H9 (cell line): ENCODE measurements at regions not wholly inside any gene's neighbourhood (a gene's known extent, or its start where the extent isn't known, plus 50 kb on each side); places are given as distances from the start of the nearest gene placed in this dataset.

Source experiments
- DNase-seq: peaks from one replicate; pipeline ENCODE4 v3.0.0-alpha.2; 2017
- H2AFZ ChIP-seq: one replicate; pipeline ENCODE4 v1.6.1; 2013; ENCODE audit warnings: mild to moderate bottlenecking, low read length, control low read depth, moderate library complexity
- H2AK5ac ChIP-seq: 2 replicates; pipeline ENCODE4 v1.6.1; 2013; ENCODE audit warnings: low read length, control low read depth, mixed read lengths; ENCODE audit not compliant: insufficient read length
- H2BK120ac ChIP-seq: one replicate; pipeline ENCODE4 v1.6.1; 2013; ENCODE audit warnings: low read depth, mild to moderate bottlenecking, low read length, control low read depth, inconsistent platforms; ENCODE audit not compliant: poor library complexity, severe bottlenecking
- H2BK12ac ChIP-seq: 2 replicates; pipeline ENCODE4 v1.6.1; 2013; ENCODE audit warnings: low read length, control low read depth, mixed read lengths, low read depth; ENCODE audit not compliant: insufficient read length
- H2BK15ac ChIP-seq: 2 replicates; pipeline ENCODE4 v1.6.1; 2013; ENCODE audit warnings: low read depth, low read length, control low read depth
- H2BK20ac ChIP-seq: one replicate; pipeline ENCODE4 v1.6.1; 2013; ENCODE audit warnings: low read depth, mild to moderate bottlenecking, low read length, control low read depth, inconsistent platforms; ENCODE audit not compliant: poor library complexity, severe bottlenecking
- H2BK5ac ChIP-seq: 2 replicates; pipeline ENCODE4 v1.6.1; 2013; ENCODE audit warnings: low read length, control low read depth, mixed read lengths; ENCODE audit not compliant: insufficient read length
- H3K14ac ChIP-seq: 2 replicates; pipeline ENCODE4 v1.6.1; 2013; ENCODE audit warnings: low read length, control low read depth; ENCODE audit not compliant: insufficient read depth
- H3K18ac ChIP-seq: 2 replicates; pipeline ENCODE4 v1.6.1; 2013; ENCODE audit warnings: low read depth, mild to moderate bottlenecking, mixed read lengths, low read length, control low read depth; ENCODE audit not compliant: insufficient read length
- H3K23ac ChIP-seq: 2 replicates; pipeline ENCODE4 v1.6.1; 2013; ENCODE audit warnings: low read length, control low read depth, mixed read lengths, low read depth; ENCODE audit not compliant: insufficient read length
- H3K23me2 ChIP-seq: 2 replicates; pipeline ENCODE4 v1.6.1; 2013; ENCODE audit warnings: low read depth, mild to moderate bottlenecking, mixed read lengths, low read length, control low read depth; ENCODE audit not compliant: insufficient read length, poor library complexity, severe bottlenecking
- H3K27ac ChIP-seq: 2 replicates; pipeline ENCODE4 v1.5.1; 2013; ENCODE audit warnings: low read length, control low read depth, mixed read lengths, low read depth; ENCODE audit not compliant: insufficient read length
- H3K27me3 ChIP-seq: 2 replicates; pipeline ENCODE4 v1.6.1; 2013; ENCODE audit warnings: low read length, control low read depth, inconsistent platforms; ENCODE audit not compliant: insufficient read depth
- H3K4ac ChIP-seq: 2 replicates; pipeline ENCODE4 v1.6.1; 2013; ENCODE audit warnings: low read depth, mild to moderate bottlenecking, control low read depth, inconsistent platforms, low read length, moderate library complexity
- H3K4me1 ChIP-seq: 2 replicates; pipeline ENCODE4 v1.6.1; 2013; ENCODE audit warnings: low read length, control low read depth, inconsistent platforms; ENCODE audit not compliant: insufficient read depth
- H3K4me2 ChIP-seq: 2 replicates; pipeline ENCODE4 v1.6.1; 2013; ENCODE audit warnings: low read length, control low read depth, mixed read lengths; ENCODE audit not compliant: insufficient read length, insufficient read depth
- H3K56ac ChIP-seq: 2 replicates; pipeline ENCODE4 v1.6.1; 2013; ENCODE audit warnings: low read depth, mild to moderate bottlenecking, mixed read lengths, low read length, control low read depth; ENCODE audit not compliant: insufficient read length
- H3K79me1 ChIP-seq: 2 replicates; pipeline ENCODE4 v1.6.1; 2013; ENCODE audit warnings: low read depth, mild to moderate bottlenecking, moderate library complexity, low read length, control low read depth, inconsistent platforms; ENCODE audit not compliant: insufficient read depth, poor library complexity, severe bottlenecking
- H3K79me2 ChIP-seq: 2 replicates; pipeline ENCODE4 v1.6.1; 2013; ENCODE audit warnings: low read length, control low read depth, inconsistent platforms; ENCODE audit not compliant: insufficient read depth
- H3K9ac ChIP-seq: 2 replicates; pipeline ENCODE4 v1.6.1; 2013; ENCODE audit warnings: low read length, control low read depth, mixed read lengths; ENCODE audit not compliant: insufficient read length; ENCODE audit errors: extremely low read depth
- H3K9me3 ChIP-seq: one replicate; pipeline ENCODE4 v1.6.1; 2013; ENCODE audit warnings: low read depth, low read length, inconsistent platforms; ENCODE audit not compliant: control insufficient read depth
- H3T11ph ChIP-seq: one replicate; pipeline ENCODE4 v1.6.1; 2013; ENCODE audit warnings: mild to moderate bottlenecking, low read length, control low read depth, inconsistent platforms
- H4K20me1 ChIP-seq: one replicate; pipeline ENCODE4 v1.6.1; 2013; ENCODE audit not compliant: control insufficient read depth, insufficient read length, insufficient read depth
- H4K5ac ChIP-seq: 2 replicates; pipeline ENCODE4 v1.6.1; 2013; ENCODE audit warnings: low read depth, mild to moderate bottlenecking, mixed read lengths, low read length, control low read depth; ENCODE audit not compliant: insufficient read length
- H4K8ac ChIP-seq: replicated peaks from 2 replicates; pipeline ENCODE4 v1.6.1; 2013; ENCODE audit warnings: low read length, control low read depth, mixed read lengths, low read depth; ENCODE audit not compliant: insufficient read length
- H4K91ac ChIP-seq: 2 replicates; pipeline ENCODE4 v1.6.1; 2013; ENCODE audit warnings: low read depth, mild to moderate bottlenecking, moderate library complexity, mixed read lengths, low read length, control low read depth; ENCODE audit not compliant: insufficient read length
- H3K27ac Mint-ChIP-seq, 3 experiments: 2 replicates in 2 of 3; 3 replicates in 1 of 3; pipeline ENCODE4 v1.8.0; 2020 to 2021; ENCODE audit warnings: mixed read lengths in 3 of 3, mild to moderate bottlenecking in 1 of 3, moderate library complexity in 1 of 3
- H3K27me3 Mint-ChIP-seq: 2 replicates; pipeline ENCODE4 v1.8.0; 2021; ENCODE audit warnings: low read depth, mild to moderate bottlenecking, moderate library complexity, mixed read lengths
- H3K36me3 Mint-ChIP-seq, 3 experiments: 2 replicates in 2 of 3; 3 replicates in 1 of 3; pipeline ENCODE4 v1.8.0; 2020 to 2021; ENCODE audit warnings: low read depth in 3 of 3, mixed read lengths in 3 of 3; ENCODE audit not compliant: insufficient read depth in 1 of 3
- H3K4me1 Mint-ChIP-seq, 2 experiments: 2 replicates each; pipeline ENCODE4 v1.8.0; 2020; ENCODE audit warnings: mixed read lengths in 2 of 2
- H3K4me3 Mint-ChIP-seq, 2 experiments: 2 replicates in 1 of 2; 3 replicates in 1 of 2; pipeline ENCODE4 v1.8.0; 2020 to 2021; ENCODE audit warnings: mild to moderate bottlenecking in 2 of 2, mixed read lengths in 2 of 2, moderate library complexity in 1 of 2
- H3K9me3 Mint-ChIP-seq, 2 experiments: 2 replicates in 1 of 2; 3 replicates in 1 of 2; pipeline ENCODE4 v1.8.0; 2020; ENCODE audit warnings: mild to moderate bottlenecking in 2 of 2, mixed read lengths in 2 of 2, moderate library complexity in 1 of 2
- CTCF ChIP-seq: fragments of 200-600 bp; sonication (generic); conservative IDR thresholded peaks from 3 replicates; pipeline ENCODE4 v1.8.0; 2021; ENCODE audit warnings: antibody characterized with exemption, mild to moderate bottlenecking
- WGBS: extraction: QIAGEN DNeasy Blood & Tissue Kit; methylation state at CpG from one replicate; pipeline ENCODE4 v1.1.7; 2013; ENCODE audit warnings: missing lambda C conversion rate, low lambda C conversion rate, mixed read lengths; ENCODE audit not compliant: insufficient read length; ENCODE audit errors: extremely low coverage; 5-methylcytosine and 5-hydroxymethylcytosine counted together

- no peak overlapping the region for H4K8ac ChIP-seq
- H3K9me3 ChIP-seq: no peaks in the 10 kb centered on the region
- no peak overlapping the region for H3K4ac ChIP-seq
- no peaks in the 10 kb centered on the region for H3K27me3 ChIP-seq
- no peak overlapping the region for H2BK15ac ChIP-seq
- H4K20me1 ChIP-seq: no peaks in the 10 kb centered on the region
- TF ChIP-seq CTCF: no peak
- H3K4me1 Mint-ChIP-seq: peaks cover 10 to 21% of the 10 kb centered on the region in 2 experiments
- H3K23me2 ChIP-seq: no peaks in the 10 kb centered on the region
- no peak overlapping the region for H2AFZ ChIP-seq
- H3K4me1 ChIP-seq: peaks cover 9% of the 10 kb centered on the region; the same call in 1 of the 2 replicates
- H3K27ac Mint-ChIP-seq: no peak overlapping the region
- no peak overlapping the region for H3K27ac ChIP-seq
- no peak overlapping the region for H3K4me2 ChIP-seq
- H4K5ac ChIP-seq: no peak overlapping the region
- H2BK20ac ChIP-seq: no peak overlapping the region
- no peak overlapping the region for H3K23ac ChIP-seq
- no peak overlapping the region for H3K56ac ChIP-seq
- no peaks in the 10 kb centered on the region for H3K9me3 Mint-ChIP-seq
- no CpG with 5 or more reads among the region's 1 CpG for WGBS
- H3K18ac ChIP-seq: no peak overlapping the region
- H3K14ac ChIP-seq: no peak overlapping the region
- H3K9ac ChIP-seq: no peak overlapping the region
- no peaks in the 10 kb centered on the region for H3K79me1 ChIP-seq
- no peak overlapping the region for H2AK5ac ChIP-seq
- no peaks in the 10 kb centered on the region for H3K79me2 ChIP-seq
- H3K4me3 Mint-ChIP-seq: no peak overlapping the region
- no peak overlapping the region for H3T11ph ChIP-seq
- no peaks in the 10 kb centered on the region for H3K36me3 Mint-ChIP-seq
- no peak overlapping the region for H2BK5ac ChIP-seq
- DNase-seq: no peak
- no peak overlapping the region for H2BK120ac ChIP-seq
- H4K91ac ChIP-seq: no peak overlapping the region
- H2BK12ac ChIP-seq: no peak overlapping the region
- peaks cover 3% of the 10 kb centered on the region; the same call in 1 of the 2 replicates for H3K27me3 Mint-ChIP-seq
These were observed 64.2 kb upstream of the LYZL1 start for GRCh38 chr10:29224631-29225030.
